WTC11 (cell line): ENCODE measurements at regions not wholly inside any gene's neighbourhood (a gene's known extent, or its start where the extent isn't known, plus 50 kb on each side); places are given as distances from the start of the nearest gene placed in this dataset.

Source experiments
- CBFB ChIP-seq: sonication (generic); formaldehyde crosslinking; IDR thresholded peaks from 2 replicates; pipeline ENCODE4 v1.8.1; 2022; ENCODE audit warnings: mild to moderate bottlenecking, low read depth, missing genetic modification reagents
- CTCF ChIP-seq: fragments of 200-600 bp; IDR thresholded peaks from 2 replicates; pipeline ENCODE4 v1.8.0; 2022; ENCODE audit warnings: antibody characterized with exemption
- E2F1 ChIP-seq: sonication (generic); formaldehyde crosslinking; IDR thresholded peaks from 2 replicates; pipeline ENCODE4 v1.8.0; 2022; ENCODE audit warnings: mild to moderate bottlenecking, missing genetic modification reagents
- ERG ChIP-seq: fragments of 250-450 bp; sonication (Bioruptor Pico); IDR thresholded peaks from 2 replicates; pipeline ENCODE4 v1.8.0; 2021; ENCODE audit warnings: mild to moderate bottlenecking
- ETV6 ChIP-seq: sonication (generic); formaldehyde crosslinking; IDR thresholded peaks from 2 replicates; pipeline ENCODE4 v1.8.1; 2022; ENCODE audit warnings: mild to moderate bottlenecking, missing genetic modification reagents
- FOXK1 ChIP-seq: sonication (generic); formaldehyde crosslinking; IDR thresholded peaks from 2 replicates; pipeline ENCODE4 v1.8.0; 2022; ENCODE audit warnings: mild to moderate bottlenecking, moderate library complexity, missing genetic modification reagents
- JUN ChIP-seq: sonication (generic); formaldehyde crosslinking; IDR thresholded peaks from 2 replicates; pipeline ENCODE4 v1.8.0; 2023; ENCODE audit warnings: mild to moderate bottlenecking, missing genetic modification reagents
- MLX ChIP-seq: sonication (generic); formaldehyde crosslinking; IDR thresholded peaks from 2 replicates; pipeline ENCODE4 v1.8.1; 2023; ENCODE audit warnings: mild to moderate bottlenecking, missing genetic modification reagents, moderate library complexity
- NFE2L1 ChIP-seq: sonication (generic); formaldehyde crosslinking; IDR thresholded peaks from 2 replicates; pipeline ENCODE4 v1.8.1; 2023; ENCODE audit warnings: missing genetic modification reagents
- SP1 ChIP-seq: sonication (generic); formaldehyde crosslinking; conservative IDR thresholded peaks from 2 replicates; pipeline ENCODE4 v1.8.1; 2022; ENCODE audit warnings: missing genetic modification reagents
- STAT6 ChIP-seq: sonication (generic); formaldehyde crosslinking; conservative IDR thresholded peaks from 2 replicates; pipeline ENCODE4 v1.8.1; 2023; ENCODE audit warnings: mild to moderate bottlenecking, low read depth, missing genetic modification reagents, moderate library complexity
- ZNF263 ChIP-seq: sonication (generic); formaldehyde crosslinking; IDR thresholded peaks from 2 replicates; pipeline ENCODE4 v1.8.1; 2022; ENCODE audit warnings: low read depth, mild to moderate bottlenecking, moderate library complexity, missing genetic modification reagents
- TF ChIP-seq, protein P1 (sequence below): sonication (generic); formaldehyde crosslinking; conservative IDR thresholded peaks from 2 replicates; pipeline ENCODE4 v1.8.1; 2022; ENCODE audit warnings: mild to moderate bottlenecking, missing genetic modification reagents
- TF ChIP-seq, protein P2 (sequence below): sonication (generic); formaldehyde crosslinking; IDR thresholded peaks from 2 replicates; pipeline ENCODE4 v1.8.1; 2022; ENCODE audit warnings: missing genetic modification reagents, borderline replicate concordance

GRCh38 chr5:84791730-84792129 is 407.1 kb upstream of the EDIL3 start:
- TF ChIP-seq CTCF (no peak), CBFB (CRISPR knock-in tag) (no peak), ETV6 (CRISPR knock-in tag) (no peak), SP1 (CRISPR knock-in tag) (no peak), NFE2L1 (CRISPR knock-in tag) (no peak), E2F1 (no peak), ERG (CRISPR knock-in tag) (no peak), MLX (CRISPR knock-in tag) (no peak), JUN (CRISPR knock-in tag) (no peak), FOXK1 (CRISPR knock-in tag) (no peak), ZNF263 (CRISPR knock-in tag) (no peak), STAT6 (CRISPR knock-in tag) (no peak)
- TF ChIP-seq, protein P1, sequence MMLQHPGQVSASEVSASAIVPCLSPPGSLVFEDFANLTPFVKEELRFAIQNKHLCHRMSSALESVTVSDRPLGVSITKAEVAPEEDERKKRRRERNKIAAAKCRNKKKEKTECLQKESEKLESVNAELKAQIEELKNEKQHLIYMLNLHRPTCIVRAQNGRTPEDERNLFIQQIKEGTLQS (CRISPR knock-in tag) = no peak
- TF ChIP-seq, protein P2, sequence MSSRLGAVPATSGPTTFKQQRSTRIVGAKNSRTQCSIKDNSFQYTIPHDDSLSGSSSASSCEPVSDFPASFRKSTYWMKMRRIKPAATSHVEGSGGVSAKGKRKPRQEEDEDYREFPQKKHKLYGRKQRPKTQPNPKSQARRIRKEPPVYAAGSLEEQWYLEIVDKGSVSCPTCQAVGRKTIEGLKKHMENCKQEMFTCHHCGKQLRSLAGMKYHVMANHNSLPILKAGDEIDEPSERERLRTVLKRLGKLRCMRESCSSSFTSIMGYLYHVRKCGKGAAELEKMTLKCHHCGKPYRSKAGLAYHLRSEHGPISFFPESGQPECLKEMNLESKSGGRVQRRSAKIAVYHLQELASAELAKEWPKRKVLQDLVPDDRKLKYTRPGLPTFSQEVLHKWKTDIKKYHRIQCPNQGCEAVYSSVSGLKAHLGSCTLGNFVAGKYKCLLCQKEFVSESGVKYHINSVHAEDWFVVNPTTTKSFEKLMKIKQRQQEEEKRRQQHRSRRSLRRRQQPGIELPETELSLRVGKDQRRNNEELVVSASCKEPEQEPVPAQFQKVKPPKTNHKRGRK (CRISPR knock-in tag) = no peak
